ENCODE measurements at regions not wholly inside any gene's neighbourhood (a gene's known extent, or its start where the extent isn't known, plus 50 kb on each side); places are given as distances from the start of the nearest gene placed in this dataset.
A peak's percentile ranks its signal among the peaks of the same experiment; 100 is the strongest.
"Not testable (repeated sequence)": the region's sequence is repeated elsewhere in the genome, so short reads cannot be mapped to it uniquely, and the experiment has no call there.

- DNase-seq (ENCODE audit: low spot score), result no peak
Observed at GRCh38 chr1:8144323-8144722, 118.2 kb upstream of the ERRFI1 start.

- DNase-seq (ENCODE audit: low spot score), result peak; percentile 58
Observed at GRCh38 chr1:8142955-8143629, 117.0 kb upstream of the ERRFI1 start.

- DNase-seq (ENCODE audit: low spot score), result no peak
Observed at GRCh38 chr1:8139941-8140340, 113.8 kb upstream of the ERRFI1 start.

GRCh38 chr1:8139383-8139782 is 113.3 kb upstream of the ERRFI1 start:
- no peak for DNase-seq (ENCODE audit: low spot score)

GRCh38 chr1:8138673-8139072 is 112.6 kb upstream of the ERRFI1 start:
- DNase-seq (ENCODE audit: low spot score), result no peak

- peak; percentile 44 for DNase-seq (ENCODE audit: low spot score)
Observed at GRCh38 chr1:8137481-8138244, 111.6 kb upstream of the ERRFI1 start.

- DNase-seq (ENCODE audit: low spot score), result no peak
Observed at GRCh38 chr1:8136766-8137165, 110.7 kb upstream of the ERRFI1 start.

GRCh38 chr1:8135250-8135649 is 109.1 kb upstream of the ERRFI1 start:
- no peak for DNase-seq (ENCODE audit: low spot score)

- no peak for DNase-seq (ENCODE audit: low spot score)
Observed at GRCh38 chr1:8134546-8135235, 108.6 kb upstream of the ERRFI1 start.

GRCh38 chr1:8133657-8134430 is 107.7 kb upstream of the ERRFI1 start:
- DNase-seq (ENCODE audit: low spot score), result no peak

GRCh38 chr1:8133190-8133589 is 107.1 kb upstream of the ERRFI1 start:
- DNase-seq (ENCODE audit: low spot score), result no peak

GRCh38 chr1:8127171-8127641 is 101.1 kb upstream of the ERRFI1 start:
- DNase-seq (ENCODE audit: low spot score), result no peak

- no peak for DNase-seq (ENCODE audit: low spot score)
Observed at GRCh38 chr1:8122477-8123407, 96.6 kb upstream of the ERRFI1 start.

- DNase-seq (ENCODE audit: low spot score), result no peak
Observed at GRCh38 chr1:8122160-8122476, 96.0 kb upstream of the ERRFI1 start.

- DNase-seq (ENCODE audit: low spot score), result no peak
Observed at GRCh38 chr1:8121261-8122159, 95.4 kb upstream of the ERRFI1 start.

- DNase-seq (ENCODE audit: low spot score), result no peak
Observed at GRCh38 chr1:8120693-8121260, 94.7 kb upstream of the ERRFI1 start.

- DNase-seq (ENCODE audit: low spot score), result not testable (repeated sequence)
Observed at GRCh38 chr1:8118736-8119135, 92.6 kb upstream of the ERRFI1 start.

- DNase-seq (ENCODE audit: low spot score), result no peak
Observed at GRCh38 chr1:8118031-8118451, 91.9 kb upstream of the ERRFI1 start.

GRCh38 chr1:8116894-8117264 is 90.8 kb upstream of the ERRFI1 start:
- DNase-seq (ENCODE audit: low spot score), result no peak

GRCh38 chr1:8115769-8116167 is 89.7 kb upstream of the ERRFI1 start:
- DNase-seq (ENCODE audit: low spot score), result no peak

All from SW480 (cell line).